ENCODE measurements at regions not wholly inside any gene's neighbourhood (a gene's known extent, or its start where the extent isn't known, plus 50 kb on each side); places are given as distances from the start of the nearest gene placed in this dataset.

- no peaks in the 10 kb centered on the region for H3K36me3 Mint-ChIP-seq (ENCODE audit: insufficient read depth)
- H3K27me3 Mint-ChIP-seq = peaks cover 30% of the 10 kb centered on the region
- peaks cover 3% of the 10 kb centered on the region for H3K4me1 Mint-ChIP-seq (ENCODE audit: low read depth)
- TF ChIP-seq CTCF (IDR thresholded peaks at IDR 0.05; ENCODE audit: unreplicated experiment) = no peak
- H3K9me3 Mint-ChIP-seq (ENCODE audit: low read depth) = no peaks in the 10 kb centered on the region
- H3K4me3 Mint-ChIP-seq (ENCODE audit: low read depth) = no peak overlapping the region
- H3K27ac Mint-ChIP-seq = no peak overlapping the region
- DNase-seq (ENCODE audit: low spot score, unreplicated experiment) = no peak
These were observed 223.2 kb upstream of the RAB6C start for GRCh38 chr2:129756276-129756675.

GRCh38 chr2:129757366-129757914 lies 222.0 kb upstream of the RAB6C start:
- Mint-ChIP-seq H3K27ac (no peak overlapping the region), H3K27me3 (peaks cover 27% of the 10 kb centered on the region), H3K4me3 (ENCODE audit: low read depth) (no peak overlapping the region), H3K4me1 (ENCODE audit: low read depth) (peaks cover 3% of the 10 kb centered on the region), H3K9me3 (ENCODE audit: low read depth) (no peaks in the 10 kb centered on the region), H3K36me3 (ENCODE audit: insufficient read depth) (no peaks in the 10 kb centered on the region)
- TF ChIP-seq CTCF (IDR thresholded peaks at IDR 0.05; ENCODE audit: unreplicated experiment) = no peak
- DNase-seq (ENCODE audit: low spot score, unreplicated experiment) = no peak

- DNase-seq (ENCODE audit: low spot score, unreplicated experiment) = no peak
- TF ChIP-seq CTCF (IDR thresholded peaks at IDR 0.05; ENCODE audit: unreplicated experiment) = no peak
- Mint-ChIP-seq H3K4me3 (ENCODE audit: low read depth) (no peak overlapping the region), H3K9me3 (ENCODE audit: low read depth) (no peaks in the 10 kb centered on the region), H3K27ac (no peak overlapping the region), H3K27me3 (peaks cover 20% of the 10 kb centered on the region), H3K36me3 (ENCODE audit: insufficient read depth) (no peaks in the 10 kb centered on the region), H3K4me1 (ENCODE audit: low read depth) (peaks cover 3% of the 10 kb centered on the region)
These were observed 221.3 kb upstream of the RAB6C start for GRCh38 chr2:129757915-129758783.

- H3K27ac Mint-ChIP-seq = no peak overlapping the region
- peaks cover 3% of the 10 kb centered on the region for H3K4me1 Mint-ChIP-seq (ENCODE audit: low read depth)
- no peaks in the 10 kb centered on the region for H3K36me3 Mint-ChIP-seq (ENCODE audit: insufficient read depth)
- TF ChIP-seq CTCF (IDR thresholded peaks at IDR 0.05; ENCODE audit: unreplicated experiment) = no peak
- DNase-seq (ENCODE audit: low spot score, unreplicated experiment) = no peak
- H3K27me3 Mint-ChIP-seq = peaks cover 18% of the 10 kb centered on the region
- no peak overlapping the region for H3K4me3 Mint-ChIP-seq (ENCODE audit: low read depth)
- H3K9me3 Mint-ChIP-seq (ENCODE audit: low read depth) = no peaks in the 10 kb centered on the region
These were observed 220.5 kb upstream of the RAB6C start for GRCh38 chr2:129758784-129759471.

- Mint-ChIP-seq H3K9me3 (ENCODE audit: low read depth) (no peaks in the 10 kb centered on the region), H3K27ac (no peak overlapping the region), H3K27me3 (peaks cover 18% of the 10 kb centered on the region), H3K4me1 (ENCODE audit: low read depth) (peaks cover 3% of the 10 kb centered on the region), H3K4me3 (ENCODE audit: low read depth) (no peak overlapping the region), H3K36me3 (ENCODE audit: insufficient read depth) (no peaks in the 10 kb centered on the region)
- no peak for DNase-seq (ENCODE audit: low spot score, unreplicated experiment)
- TF ChIP-seq CTCF (IDR thresholded peaks at IDR 0.05; ENCODE audit: unreplicated experiment) = no peak
These were observed 219.9 kb upstream of the RAB6C start for GRCh38 chr2:129759472-129760010.
